NK-92 treated with Interleukin-12 subunit alpha and Interleukin-12 subunit beta, amount 100 ng/mL, for 24 hours (cell line): ENCODE measurements at regions not wholly inside any gene's neighbourhood (a gene's known extent, or its start where the extent isn't known, plus 50 kb on each side); places are given as distances from the start of the nearest gene placed in this dataset.

Experiments
- DNase-seq: peaks from one replicate; lab custom pipeline; 2025; lab: John Stamatoyannopoulos, UW

DNA sequence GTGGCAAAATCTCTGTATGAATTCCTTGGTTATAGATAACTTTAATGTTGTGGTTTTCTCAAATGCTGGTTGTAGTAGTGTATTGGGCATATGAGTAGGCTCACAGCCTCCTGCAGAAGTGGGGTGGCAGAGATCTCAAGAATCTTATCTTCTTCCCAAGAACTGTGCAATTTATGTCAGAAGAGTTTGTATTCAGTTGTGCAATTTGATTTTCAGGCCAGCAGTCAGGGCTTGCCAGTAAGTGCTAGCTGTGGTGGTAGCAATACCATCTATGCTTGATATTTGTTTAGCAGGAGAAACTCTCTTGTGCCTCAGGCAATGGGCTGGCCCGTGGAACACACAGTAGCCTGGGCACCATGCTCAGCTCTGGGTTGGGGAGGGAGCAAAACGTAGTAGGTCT lies 58.4 kb upstream of the GOLIM4 start:
- DNase-seq: no peak

- no peak for DNase-seq
Measured at GRCh38 chr3:168152149-168152548, 56.4 kb upstream of the GOLIM4 start.
